DND-41 (cell line): ENCODE measurements at regions not wholly inside any gene's neighbourhood (a gene's known extent, or its start where the extent isn't known, plus 50 kb on each side); places are given as distances from the start of the nearest gene placed in this dataset.

ENCODE experiments used
- EZH2 ChIP-seq: IDR thresholded peaks from 3 replicates; pipeline ENCODE4 v1.6.1; 2012; ENCODE audit warnings: borderline replicate concordance, low read depth, mild to moderate bottlenecking, moderate library complexity, low read length, inconsistent platforms; ENCODE audit not compliant: severe bottlenecking
- TF ChIP-seq, protein P1 (sequence below): IDR thresholded peaks from 2 replicates; pipeline ENCODE4 v1.5.1; 2012; ENCODE audit warnings: borderline replicate concordance, low read length, moderate library complexity, mild to moderate bottlenecking; ENCODE audit not compliant: poor library complexity, severe bottlenecking; ENCODE audit errors: extremely low read depth

DNA sequence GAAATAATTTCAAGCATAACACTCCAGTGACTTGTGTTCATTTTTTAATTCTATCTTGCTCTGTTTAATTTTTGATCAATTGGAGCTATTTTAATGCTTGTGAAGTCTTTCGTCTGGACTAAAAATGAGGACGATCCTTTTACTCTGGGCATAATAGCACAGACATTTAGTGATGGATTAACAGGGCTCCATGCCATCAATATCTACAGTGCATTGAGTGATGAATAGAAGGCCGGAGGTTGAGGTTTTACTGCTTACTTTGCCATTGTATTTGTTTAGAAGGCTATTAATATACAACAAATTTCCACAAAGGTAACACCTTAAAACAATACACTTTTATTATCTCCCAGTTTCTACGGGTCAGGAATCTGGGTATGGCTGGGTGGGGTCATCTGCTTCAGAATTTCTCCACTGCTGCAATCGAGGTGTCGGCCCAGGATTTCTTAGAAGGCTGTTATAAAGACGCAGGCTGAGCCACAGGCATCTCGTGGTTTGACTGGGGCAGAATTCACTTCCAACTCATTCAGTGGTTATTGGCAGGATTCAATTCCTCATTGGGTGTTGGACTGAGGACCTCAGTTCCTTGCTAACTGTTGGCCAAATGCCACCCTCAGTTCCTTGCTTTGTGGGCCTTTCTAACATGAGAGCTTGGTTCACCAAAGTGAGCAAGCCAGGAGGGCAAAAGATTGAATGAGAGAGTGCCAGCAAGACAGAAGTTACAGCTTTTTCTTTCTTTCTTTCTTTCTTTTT is 265.4 kb upstream of the VLDLR start:
- TF ChIP-seq, protein P1, sequence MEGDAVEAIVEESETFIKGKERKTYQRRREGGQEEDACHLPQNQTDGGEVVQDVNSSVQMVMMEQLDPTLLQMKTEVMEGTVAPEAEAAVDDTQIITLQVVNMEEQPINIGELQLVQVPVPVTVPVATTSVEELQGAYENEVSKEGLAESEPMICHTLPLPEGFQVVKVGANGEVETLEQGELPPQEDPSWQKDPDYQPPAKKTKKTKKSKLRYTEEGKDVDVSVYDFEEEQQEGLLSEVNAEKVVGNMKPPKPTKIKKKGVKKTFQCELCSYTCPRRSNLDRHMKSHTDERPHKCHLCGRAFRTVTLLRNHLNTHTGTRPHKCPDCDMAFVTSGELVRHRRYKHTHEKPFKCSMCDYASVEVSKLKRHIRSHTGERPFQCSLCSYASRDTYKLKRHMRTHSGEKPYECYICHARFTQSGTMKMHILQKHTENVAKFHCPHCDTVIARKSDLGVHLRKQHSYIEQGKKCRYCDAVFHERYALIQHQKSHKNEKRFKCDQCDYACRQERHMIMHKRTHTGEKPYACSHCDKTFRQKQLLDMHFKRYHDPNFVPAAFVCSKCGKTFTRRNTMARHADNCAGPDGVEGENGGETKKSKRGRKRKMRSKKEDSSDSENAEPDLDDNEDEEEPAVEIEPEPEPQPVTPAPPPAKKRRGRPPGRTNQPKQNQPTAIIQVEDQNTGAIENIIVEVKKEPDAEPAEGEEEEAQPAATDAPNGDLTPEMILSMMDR = no peak
- TF ChIP-seq EZH2 = no peak
